Loucy (cell line): ENCODE measurements at regions not wholly inside any gene's neighbourhood (a gene's known extent, or its start where the extent isn't known, plus 50 kb on each side); places are given as distances from the start of the nearest gene placed in this dataset.

Experiments used
- H2AFZ ChIP-seq: fragments of 200-600 bp; sonication (generic); 2 replicates; pipeline ENCODE4 v1.6.0; 2016; ENCODE audit warnings: antibody characterized with exemption, mild to moderate bottlenecking, low read length, moderate library complexity
- H3F3A ChIP-seq: fragments of 200-600 bp; 2 replicates; pipeline ENCODE4 v1.6.0; 2016; ENCODE audit warnings: antibody characterized with exemption, low read depth, mild to moderate bottlenecking
- H3K27me3 ChIP-seq: fragments of 200-600 bp; sonication (generic); 2 replicates; pipeline ENCODE4 v1.6.1; 2014; ENCODE audit warnings: low read length, mild to moderate bottlenecking; ENCODE audit not compliant: insufficient read depth, poor library complexity, severe bottlenecking
- H3K36me3 ChIP-seq: fragments of 200-600 bp; sonication (generic); 2 replicates; pipeline ENCODE4 v1.6.1; 2016; ENCODE audit warnings: low read length; ENCODE audit not compliant: insufficient read depth
- H3K4me1 ChIP-seq: fragments of 200-600 bp; sonication (generic); 2 replicates; pipeline ENCODE4 v1.5.1; 2014; ENCODE audit warnings: low read length, mild to moderate bottlenecking; ENCODE audit not compliant: insufficient read depth, poor library complexity, severe bottlenecking
- H3K4me2 ChIP-seq: fragments of 200-600 bp; sonication (generic); 2 replicates; pipeline ENCODE4 v1.6.0; 2014; ENCODE audit warnings: antibody characterized with exemption, low read length, low read depth, mild to moderate bottlenecking; ENCODE audit not compliant: poor library complexity, severe bottlenecking
- H3K4me3 ChIP-seq: fragments of 200-600 bp; sonication (generic); 2 replicates; pipeline ENCODE4 v1.5.1; 2014; ENCODE audit warnings: low read length, mild to moderate bottlenecking, mixed read lengths; ENCODE audit not compliant: poor library complexity, severe bottlenecking
- H3K79me2 ChIP-seq: fragments of 200-600 bp; sonication (generic); 2 replicates; pipeline ENCODE4 v1.6.1; 2014; ENCODE audit warnings: low read length; ENCODE audit not compliant: insufficient read depth
- H3K9ac ChIP-seq: fragments of 200-600 bp; sonication (generic); 2 replicates; pipeline ENCODE4 v1.6.0; 2014; ENCODE audit warnings: mild to moderate bottlenecking, low read depth, low read length, moderate library complexity; ENCODE audit not compliant: poor library complexity, severe bottlenecking
- H3K9me2 ChIP-seq: fragments of 200-600 bp; sonication (generic); replicated peaks from 2 replicates; pipeline ENCODE4 v1.6.1; 2016; ENCODE audit warnings: low read depth, low read length, mixed read lengths
- H3K9me3 ChIP-seq: fragments of 200-600 bp; sonication (generic); 2 replicates; pipeline ENCODE4 v1.6.1; 2014; ENCODE audit warnings: mild to moderate bottlenecking, antibody characterized with exemption, low read length, low read depth; ENCODE audit not compliant: insufficient read depth
- H4K20me1 ChIP-seq: fragments of 200-600 bp; sonication (generic); 2 replicates; pipeline ENCODE4 v1.6.0; 2014; ENCODE audit warnings: antibody characterized with exemption, low read length, mild to moderate bottlenecking; ENCODE audit not compliant: insufficient read depth, poor library complexity, severe bottlenecking
- EZH2phosphoT487 ChIP-seq: fragments of 200-600 bp; IDR thresholded peaks from 2 replicates; pipeline ENCODE4 v1.6.1; 2018; ENCODE audit warnings: antibody characterized with exemption, mild to moderate bottlenecking, moderate library complexity, borderline replicate concordance
- TF ChIP-seq, protein P1 (sequence below): fragments of 200-600 bp; sonication (generic); conservative IDR thresholded peaks from 2 replicates; pipeline ENCODE4 v1.5.1; 2014; ENCODE audit warnings: mild to moderate bottlenecking, antibody characterized with exemption, low read length

- Histone ChIP-seq H3K4me2 (no peak overlapping the region), H3K9me2 (no peaks in the 10 kb centered on the region), H3K9ac (no peak overlapping the region), H3K27me3 (no peaks in the 10 kb centered on the region), H3K36me3 (no peaks in the 10 kb centered on the region), H3K4me3 (no peak overlapping the region), H3K4me1 (no peaks in the 10 kb centered on the region), H4K20me1 (no peaks in the 10 kb centered on the region), H3K79me2 (no peaks in the 10 kb centered on the region), H3K9me3 (no peaks in the 10 kb centered on the region), H2AFZ (no peak overlapping the region), H3F3A (no peaks in the 10 kb centered on the region)
- TF ChIP-seq EZH2phosphoT487, result no peak
- TF ChIP-seq, protein P1, sequence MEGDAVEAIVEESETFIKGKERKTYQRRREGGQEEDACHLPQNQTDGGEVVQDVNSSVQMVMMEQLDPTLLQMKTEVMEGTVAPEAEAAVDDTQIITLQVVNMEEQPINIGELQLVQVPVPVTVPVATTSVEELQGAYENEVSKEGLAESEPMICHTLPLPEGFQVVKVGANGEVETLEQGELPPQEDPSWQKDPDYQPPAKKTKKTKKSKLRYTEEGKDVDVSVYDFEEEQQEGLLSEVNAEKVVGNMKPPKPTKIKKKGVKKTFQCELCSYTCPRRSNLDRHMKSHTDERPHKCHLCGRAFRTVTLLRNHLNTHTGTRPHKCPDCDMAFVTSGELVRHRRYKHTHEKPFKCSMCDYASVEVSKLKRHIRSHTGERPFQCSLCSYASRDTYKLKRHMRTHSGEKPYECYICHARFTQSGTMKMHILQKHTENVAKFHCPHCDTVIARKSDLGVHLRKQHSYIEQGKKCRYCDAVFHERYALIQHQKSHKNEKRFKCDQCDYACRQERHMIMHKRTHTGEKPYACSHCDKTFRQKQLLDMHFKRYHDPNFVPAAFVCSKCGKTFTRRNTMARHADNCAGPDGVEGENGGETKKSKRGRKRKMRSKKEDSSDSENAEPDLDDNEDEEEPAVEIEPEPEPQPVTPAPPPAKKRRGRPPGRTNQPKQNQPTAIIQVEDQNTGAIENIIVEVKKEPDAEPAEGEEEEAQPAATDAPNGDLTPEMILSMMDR, result no peak
These were observed 319.0 kb upstream of the RTL1 start for GRCh38 chr14:101222362-101223070.

DNA sequence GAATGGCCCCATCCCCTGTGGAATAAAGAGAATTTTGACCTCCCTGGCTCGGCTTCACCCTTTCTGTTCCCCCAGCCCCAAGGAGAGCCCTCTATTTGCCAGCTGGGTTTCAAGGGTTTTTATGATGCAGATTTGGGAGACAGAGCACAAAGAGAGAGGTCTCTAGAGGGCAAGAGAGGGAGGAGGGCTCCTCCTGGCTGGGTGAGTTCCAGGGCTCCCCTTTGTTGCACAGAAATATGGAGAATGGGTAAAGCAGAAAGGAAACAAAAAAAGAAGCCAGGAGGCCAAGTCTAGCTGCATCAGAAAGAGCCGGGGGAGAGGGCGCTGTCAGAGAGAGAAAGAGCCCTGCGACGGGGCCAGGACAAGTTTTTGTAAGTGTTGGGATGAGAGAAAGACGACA lies 319.6 kb upstream of the RTL1 start:
- no peak overlapping the region for H3K4me2 ChIP-seq
- no peaks in the 10 kb centered on the region for H3K4me1 ChIP-seq

GRCh38 chr14:101223561-101224162 lies 320.1 kb upstream of the RTL1 start:
- Histone ChIP-seq H3F3A (no peaks in the 10 kb centered on the region), H3K36me3 (no peaks in the 10 kb centered on the region), H3K4me2 (no peak overlapping the region), H4K20me1 (no peaks in the 10 kb centered on the region), H3K4me3 (no peak overlapping the region), H3K27me3 (no peaks in the 10 kb centered on the region), H3K9ac (no peak overlapping the region), H3K79me2 (no peaks in the 10 kb centered on the region), H2AFZ (no peak overlapping the region), H3K9me3 (no peaks in the 10 kb centered on the region), H3K4me1 (no peaks in the 10 kb centered on the region), H3K9me2 (no peaks in the 10 kb centered on the region)
- no peak for TF ChIP-seq EZH2phosphoT487
- TF ChIP-seq, protein P1, result no peak

More for the DNA sequence above, 319.6 kb upstream of the RTL1 start:
- Histone ChIP-seq H2AFZ (no peak overlapping the region), H3F3A (no peaks in the 10 kb centered on the region), H4K20me1 (no peaks in the 10 kb centered on the region), H3K9me3 (no peaks in the 10 kb centered on the region), H3K79me2 (no peaks in the 10 kb centered on the region), H3K36me3 (no peaks in the 10 kb centered on the region), H3K9me2 (no peaks in the 10 kb centered on the region), H3K27me3 (no peaks in the 10 kb centered on the region), H3K9ac (no peak overlapping the region), H3K4me3 (no peak overlapping the region)
- TF ChIP-seq EZH2phosphoT487, result no peak
- TF ChIP-seq, protein P1, result no peak
